Body of pancreas (tissue), 4 donors: ENCODE measurements at regions not wholly inside any gene's neighbourhood (a gene's known extent, or its start where the extent isn't known, plus 50 kb on each side); places are given as distances from the start of the nearest gene placed in this dataset.

Experiments
- ATAC-seq: fragments of 150-250 bp; one replicate; pipeline ENCODE4 v1.9.1; 2016
- DNase-seq, 4 donors: peaks; one replicate each; pipeline ENCODE4 v3.0.0-alpha.2; 2019
- H3K27ac ChIP-seq, 4 donors: fragments of 200-600 bp; sonication (generic); 1 replicate in 3 of 4; 2 replicates in 1 of 4; pipeline versions ENCODE4 v1.5.1 to v1.6.1; 2016 to 2019; ENCODE audit warnings: mild to moderate bottlenecking in 1 of 4, mixed read lengths in 1 of 4, moderate library complexity in 1 of 4
- H3K27me3 ChIP-seq, 2 donors: fragments of 200-600 bp; sonication (generic); one replicate each; pipeline ENCODE4 v1.6.0; 2016; ENCODE audit warnings: mild to moderate bottlenecking in 1 of 2
- H3K36me3 ChIP-seq, 2 donors: fragments of 200-600 bp; sonication (generic); replicated peaks in 1 of 2; 2 replicates each; pipeline ENCODE4 v1.5.1; 2016; ENCODE audit warnings: low read depth in 2 of 2; ENCODE audit not compliant: insufficient read depth in 1 of 2
- H3K4me1 ChIP-seq: fragments of 200-600 bp; sonication (generic); one replicate; pipeline ENCODE4 v1.6.0; 2016
- H3K4me3 ChIP-seq, 2 donors: fragments of 200-600 bp; sonication (generic); 1 replicate in 1 of 2; 2 replicates in 1 of 2; pipeline ENCODE4 v1.5.1; 2016 to 2019
- H3K9me3 ChIP-seq, 3 donors: fragments of 200-600 bp; sonication (generic); 1 replicate in 2 of 3; 2 replicates in 1 of 3; pipeline ENCODE4 v1.5.1; 2016
- CTCF ChIP-seq, 7 experiments: fragments of 450-650 bp in 4 of 7; fragments of 200-600 bp in 3 of 7; sonication (generic) in 3 of 7; IDR thresholded peaks; one replicate each; pipeline ENCODE4 v1.5.1; 2016 to 2019; ENCODE audit warnings: antibody characterized with exemption in 7 of 7
- POLR2A ChIP-seq, 3 donors: fragments of 450-650 bp; IDR thresholded peaks; one replicate each; pipeline ENCODE4 v1.6.1; 2016; ENCODE audit warnings: antibody characterized with exemption in 3 of 3, mild to moderate bottlenecking in 2 of 3
- WGBS, 2 donors: methylation state at CpG; one replicate each; pipeline ENCODE4 v1.1.5; 2017; 5-methylcytosine and 5-hydroxymethylcytosine counted together
- intact Hi-C: fragments of 100-400 bp; cut with DNase I; formaldehyde crosslinking; loops from one replicate; pipeline ENCODE4 v1.15.1; 2023

- Histone ChIP-seq H3K27ac (no peak overlapping the region), H3K4me1 (peaks cover 28% of the 10 kb centered on the region), H3K9me3 (no peaks in the 10 kb centered on the region), H3K4me3 (no peak overlapping the region), H3K36me3 (no peaks in the 10 kb centered on the region), H3K27me3 (no peaks in the 10 kb centered on the region)
- no peak for TF ChIP-seq POLR2A (IDR thresholded peaks at IDR 0.05)
- no peak for TF ChIP-seq CTCF (IDR thresholded peaks at IDR 0.05)
- 65 to 78% methylated on average over 9 of the region's 9 CpGs for WGBS, 2 donors
- ATAC-seq, result no peak
- intact Hi-C loops, result no loop called here
- DNase-seq, result no peak
These were observed 55.8 kb downstream of the NAV1 start for GRCh38 chr1:201594575-201595245.

DNA sequence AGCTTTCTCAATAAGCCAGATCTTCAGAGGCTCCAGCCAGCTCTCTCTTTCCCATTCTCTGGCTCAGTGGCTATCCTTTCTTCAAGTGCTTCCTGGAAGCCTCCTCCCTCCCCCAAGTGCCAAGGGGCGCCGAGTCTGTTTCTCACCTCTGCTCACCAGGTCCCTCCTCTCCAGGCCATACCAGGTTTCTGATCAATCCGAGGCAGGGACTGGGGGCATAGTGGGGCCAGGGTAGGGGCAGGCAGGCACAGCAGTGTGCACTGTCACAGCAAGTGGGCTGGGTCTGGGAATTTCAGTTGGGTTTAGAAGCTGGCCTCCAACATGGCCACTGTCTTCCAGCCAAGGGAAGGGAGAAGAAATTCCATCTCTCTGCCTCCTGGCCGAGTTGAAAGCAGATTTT, 56.5 kb downstream of the NAV1 start:
- 85 to 86% methylated on average over 4 of the region's 4 CpGs for WGBS, 2 donors
- Histone ChIP-seq H3K27ac (no peak overlapping the region), H3K9me3 (no peaks in the 10 kb centered on the region), H3K4me1 (peaks cover 29% of the 10 kb centered on the region), H3K4me3 (no peak overlapping the region), H3K27me3 (no peaks in the 10 kb centered on the region), H3K36me3 (no peaks in the 10 kb centered on the region)
- intact Hi-C loops, result no loop called here
- TF ChIP-seq CTCF (IDR thresholded peaks at IDR 0.05) (no peak), POLR2A (IDR thresholded peaks at IDR 0.05) (no peak)
- ATAC-seq (no peak), DNase-seq (no peak)

DNA sequence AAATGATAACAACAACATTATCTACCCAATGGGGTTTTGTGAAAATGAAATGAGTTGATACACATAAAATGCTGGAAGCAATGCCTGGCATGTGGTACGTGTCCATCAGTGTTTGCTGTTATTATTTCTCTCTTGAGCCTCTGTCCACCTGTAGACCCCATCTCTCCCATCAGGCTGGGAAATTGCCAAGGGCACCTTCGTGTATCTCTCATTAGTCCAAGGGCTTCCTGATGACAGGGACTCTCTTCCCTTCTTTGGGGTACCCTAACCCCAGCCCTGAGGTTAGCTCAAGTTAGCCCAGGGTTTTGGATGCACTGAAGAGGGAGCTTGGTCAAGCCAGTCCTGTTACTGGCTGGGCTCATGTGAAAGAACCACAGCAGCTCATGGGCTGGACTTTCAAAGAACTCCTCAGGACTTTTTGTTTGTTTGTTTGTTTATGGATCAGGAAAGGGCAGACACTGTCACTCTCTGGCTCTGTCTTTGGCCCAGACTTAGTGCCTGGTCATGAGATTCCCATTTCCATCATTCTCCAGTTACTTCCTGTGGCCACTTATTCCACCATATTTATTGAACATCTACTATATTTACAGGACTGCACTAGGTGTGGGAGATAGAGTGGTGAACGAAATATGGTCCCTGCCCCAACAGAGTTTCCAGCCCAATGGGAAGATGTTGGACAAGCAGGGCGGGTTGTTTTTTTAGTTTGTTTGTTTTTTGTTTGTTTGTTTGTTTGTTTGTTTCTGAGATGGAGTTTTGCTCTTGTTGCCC, 57.4 kb downstream of the NAV1 start:
- WGBS, 2 donors, result 85 to 90% methylated on average over 4 of the region's 4 CpGs
- no peak for TF ChIP-seq POLR2A (IDR thresholded peaks at IDR 0.05)
- no peak for TF ChIP-seq CTCF (IDR thresholded peaks at IDR 0.05)
- no peaks in the 10 kb centered on the region for H3K36me3 ChIP-seq
- ATAC-seq (no peak), DNase-seq (no peak)
- H3K4me1 ChIP-seq, result peaks cover 36% of the 10 kb centered on the region
- intact Hi-C loops, result no loop called here
- H3K4me3 ChIP-seq, result no peak overlapping the region
- H3K27ac ChIP-seq, result no peak overlapping the region
- no peaks in the 10 kb centered on the region for H3K27me3 ChIP-seq
- H3K9me3 ChIP-seq, result no peaks in the 10 kb centered on the region

- DNase-seq (peak; percentile 96 to 100 (median 98)), ATAC-seq (peak; percentile 96)
- TF ChIP-seq POLR2A (IDR thresholded peaks at IDR 0.05) (peak in 2 of 3 donors; percentile 35 to 59), CTCF (IDR thresholded peaks at IDR 0.05) (peak in 4 of 7 experiments; percentile 57 to 64 (median 61))
- intact Hi-C loops, result no loop called here
- peak overlapping the region; percentile 73 to 90 (median 88) for H3K27ac ChIP-seq
- H3K27me3 ChIP-seq, result no peaks in the 10 kb centered on the region
- H3K36me3 ChIP-seq, result no peaks in the 10 kb centered on the region
- no peak overlapping the region for H3K4me3 ChIP-seq
- 21 to 24% methylated on average over 12 to 15 of the region's 15 CpGs for WGBS, 2 donors
- no peaks in the 10 kb centered on the region for H3K9me3 ChIP-seq
- H3K4me1 ChIP-seq, result peaks cover 36% of the 10 kb centered on the region
These were observed 58.8 kb downstream of the NAV1 start for GRCh38 chr1:201597551-201598230.
